ENCODE measurements at regions not wholly inside any gene's neighbourhood (a gene's known extent, or its start where the extent isn't known, plus 50 kb on each side); places are given as distances from the start of the nearest gene placed in this dataset.

GRCh38 chr9:75210215-75210614 lies 121.9 kb downstream of the OSTF1 start:
- H2AFZ ChIP-seq (ENCODE audit: insufficient read depth, low read depth, low read length, poor library complexity, severe bottlenecking): no peak overlapping the region
- POLR2A ChIA-PET: no interaction called here
- Mint-ChIP-seq H3K27ac (no peak overlapping the region), H3K4me1 (no peaks in the 10 kb centered on the region), H3K27me3 (no peaks in the 10 kb centered on the region), H3K4me3 (no peak overlapping the region), H3K9me3 (ENCODE audit: insufficient read depth) (peaks cover 1% of the 10 kb centered on the region)
- H3K27ac ChIP-seq (ENCODE audit: low read length in 2 of 2): no peak overlapping the region
- no peaks in the 10 kb centered on the region for H4K20me1 ChIP-seq (ENCODE audit: control insufficient read depth, insufficient read depth, low read length, poor library complexity, severe bottlenecking)
- no peaks in the 10 kb centered on the region for H3K79me2 ChIP-seq (ENCODE audit: control insufficient read depth, insufficient read depth, low read length)
- TF ChIP-seq EZH2 (IDR thresholded peaks at IDR 0.05; ENCODE audit: borderline replicate concordance, insufficient read depth, low read depth, low read length, poor library complexity, severe bottlenecking) (no peak), CTCF (IDR thresholded peaks at IDR 0.05) (no peak)
- CTCF ChIA-PET: interaction anchor here (1.2 kb wide), 1 partner anchor 9 kb away, joined by 5 read pairs; no protein-coding TSS in a partner anchor
- no peak for ATAC-seq (ENCODE audit: low read depth)
- H3K36me3 ChIP-seq (replicated peaks in 1 of 2; ENCODE audit: control extremely low read depth in 1 of 2, control insufficient read depth in 1 of 2, extremely low read depth in 1 of 2, insufficient read depth in 2 of 2, low read length in 1 of 2): no peaks in the 10 kb centered on the region
- DNase-seq: no peak
- no peak overlapping the region for H3K4me3 ChIP-seq (ENCODE audit: control extremely low read depth in 1 of 5, extremely low read depth in 1 of 5, insufficient read depth in 1 of 5, low read depth in 2 of 5, low read length in 4 of 5)
- no peak overlapping the region for H3K9ac ChIP-seq (ENCODE audit: low read length)
- 100% methylated on average over 1 of the region's 3 CpGs for WGBS (ENCODE audit: insufficient coverage)
- H3K4me2 ChIP-seq (replicated peaks; ENCODE audit: low read depth, low read length, poor library complexity, severe bottlenecking): no peak overlapping the region
- intact Hi-C loops (cut with micrococcal nuclease): no loop called here
- no peaks in the 10 kb centered on the region for H3K4me1 ChIP-seq (ENCODE audit: control insufficient read depth in 2 of 2, insufficient read depth in 2 of 2, low read length in 2 of 2)
- H3K27me3 ChIP-seq (replicated peaks in 1 of 4; ENCODE audit: control extremely low read depth in 1 of 4, control insufficient read depth in 3 of 4, insufficient read depth in 4 of 4, low read length in 3 of 4): no peaks in the 10 kb centered on the region
- no peaks in the 10 kb centered on the region for H3K9me3 ChIP-seq (ENCODE audit: control extremely low read depth in 1 of 3, control insufficient read depth in 2 of 3, insufficient read depth in 1 of 3, low read length in 2 of 3)

DNA sequence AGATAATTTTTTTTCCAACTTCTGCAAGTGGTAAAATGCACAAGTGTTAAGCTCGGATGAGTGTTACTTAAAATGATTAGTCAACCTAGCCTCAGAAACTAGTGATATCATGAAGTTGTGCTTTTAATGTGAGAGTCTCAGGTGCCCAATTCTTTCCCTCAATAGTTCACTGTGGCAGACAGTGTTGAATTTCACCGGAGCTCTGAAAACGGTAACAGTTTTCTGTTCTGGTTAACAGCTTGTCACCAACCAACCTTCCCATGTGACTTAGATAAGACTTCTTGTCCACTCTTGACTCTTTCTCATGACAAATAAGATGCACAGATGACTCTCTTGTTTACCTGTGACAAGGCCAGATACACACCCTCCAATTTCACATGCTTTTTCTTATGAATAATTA lies 125.5 kb downstream of the OSTF1 start:
- intact Hi-C loops (cut with micrococcal nuclease): no loop called here
- DNase-seq: no peak
- no peaks in the 10 kb centered on the region for H3K4me1 Mint-ChIP-seq
- Histone ChIP-seq H2AFZ (ENCODE audit: insufficient read depth, low read depth, low read length, poor library complexity, severe bottlenecking) (no peak overlapping the region), H4K20me1 (ENCODE audit: control insufficient read depth, insufficient read depth, low read length, poor library complexity, severe bottlenecking) (no peaks in the 10 kb centered on the region), H3K9ac (ENCODE audit: low read length) (no peak overlapping the region), H3K9me3 (ENCODE audit: control extremely low read depth in 1 of 3, control insufficient read depth in 2 of 3, insufficient read depth in 1 of 3, low read length in 2 of 3) (no peaks in the 10 kb centered on the region), H3K79me2 (ENCODE audit: control insufficient read depth, insufficient read depth, low read length) (no peaks in the 10 kb centered on the region), H3K27ac (ENCODE audit: low read length in 2 of 2) (no peak overlapping the region), H3K27me3 (replicated peaks in 1 of 4; ENCODE audit: control extremely low read depth in 1 of 4, control insufficient read depth in 3 of 4, insufficient read depth in 4 of 4, low read length in 3 of 4) (no peaks in the 10 kb centered on the region), H3K4me3 (ENCODE audit: control extremely low read depth in 1 of 5, extremely low read depth in 1 of 5, insufficient read depth in 1 of 5, low read depth in 2 of 5, low read length in 4 of 5) (no peak overlapping the region), H3K4me2 (replicated peaks; ENCODE audit: low read depth, low read length, poor library complexity, severe bottlenecking) (no peak overlapping the region), H3K36me3 (replicated peaks in 1 of 2; ENCODE audit: control extremely low read depth in 1 of 2, control insufficient read depth in 1 of 2, extremely low read depth in 1 of 2, insufficient read depth in 2 of 2, low read length in 1 of 2) (no peaks in the 10 kb centered on the region), H3K4me1 (ENCODE audit: control insufficient read depth in 2 of 2, insufficient read depth in 2 of 2, low read length in 2 of 2) (no peaks in the 10 kb centered on the region)
- CTCF ChIA-PET: interaction anchor here (1.1 to 1.4 kb wide), 2 partner anchors 12 to 26 kb away, joined by 3 read pairs; no protein-coding TSS in a partner anchor
- 89% methylated on average over 3 of the region's 3 CpGs for WGBS (ENCODE audit: insufficient coverage)
- H3K9me3 Mint-ChIP-seq (ENCODE audit: insufficient read depth): peaks cover 1% of the 10 kb centered on the region
- ATAC-seq (ENCODE audit: low read depth): no peak
- H3K27ac Mint-ChIP-seq: no peak overlapping the region
- H3K27me3 Mint-ChIP-seq: no peaks in the 10 kb centered on the region
- POLR2A ChIA-PET: no interaction called here
- TF ChIP-seq CTCF (IDR thresholded peaks at IDR 0.05) (no peak), EZH2 (IDR thresholded peaks at IDR 0.05; ENCODE audit: borderline replicate concordance, insufficient read depth, low read depth, low read length, poor library complexity, severe bottlenecking) (no peak)
- H3K4me3 Mint-ChIP-seq: no peak overlapping the region

All from B cell (primary cell).